ENCODE measurements at regions not wholly inside any gene's neighbourhood (a gene's known extent, or its start where the extent isn't known, plus 50 kb on each side); places are given as distances from the start of the nearest gene placed in this dataset.

GRCh38 chr12:63406781-63407180 is 255.8 kb upstream of the AVPR1A start:
- no peaks in the 10 kb centered on the region for H3K27me3 ChIP-seq (ENCODE audit: insufficient read depth, low read length)
- H2AK5ac ChIP-seq (ENCODE audit: insufficient read length, low read length): no peak overlapping the region
- no peak overlapping the region for H3K56ac ChIP-seq (ENCODE audit: insufficient read length, low read depth, low read length)
- no peak overlapping the region for H3K14ac ChIP-seq (ENCODE audit: insufficient read depth, low read length)
- no peak overlapping the region for H3K4ac ChIP-seq (ENCODE audit: low read depth, low read length)
- Mint-ChIP-seq H3K4me1 (no peaks in the 10 kb centered on the region; a peak in 1 of 4 replicates), H3K4me3 (no peak overlapping the region), H3K27me3 (ENCODE audit: low read depth) (no peaks in the 10 kb centered on the region), H3K27ac (no peak overlapping the region), H3K9me3 (peaks cover 5% of the 10 kb centered on the region in 2 experiments; a peak in 2 of 5 replicates), H3K36me3 (ENCODE audit: insufficient read depth in 1 of 3, low read depth in 3 of 3) (no peaks in the 10 kb centered on the region; a peak in 1 of 7 replicates)
- no peak overlapping the region for H3K23ac ChIP-seq (ENCODE audit: insufficient read length, low read depth, low read length)
- no peaks in the 10 kb centered on the region for H3K23me2 ChIP-seq (ENCODE audit: insufficient read length, low read depth, low read length, poor library complexity, severe bottlenecking)
- no peak overlapping the region for H4K5ac ChIP-seq (ENCODE audit: insufficient read length, low read depth, low read length)
- DNase-seq: no peak
- no peak overlapping the region for H3K27ac ChIP-seq (ENCODE audit: insufficient read length, low read depth, low read length)
- H3K4me2 ChIP-seq (ENCODE audit: insufficient read depth, insufficient read length, low read length): no peak overlapping the region
- no peak overlapping the region for H3K9ac ChIP-seq (ENCODE audit: extremely low read depth, insufficient read length, low read length)
- H2BK15ac ChIP-seq (ENCODE audit: low read depth, low read length): no peak overlapping the region
- H2BK12ac ChIP-seq (ENCODE audit: insufficient read length, low read depth, low read length): no peak overlapping the region
- H2AFZ ChIP-seq (ENCODE audit: low read length): no peak overlapping the region
- H3K4me1 ChIP-seq (ENCODE audit: insufficient read depth, low read length): no peaks in the 10 kb centered on the region
- no peaks in the 10 kb centered on the region for H3K79me1 ChIP-seq (ENCODE audit: insufficient read depth, low read depth, low read length, poor library complexity, severe bottlenecking)
- H4K91ac ChIP-seq (ENCODE audit: insufficient read length, low read depth, low read length): no peak overlapping the region
- no peaks in the 10 kb centered on the region for H3K79me2 ChIP-seq (ENCODE audit: insufficient read depth, low read length)
- no peaks in the 10 kb centered on the region for H4K20me1 ChIP-seq (ENCODE audit: control insufficient read depth, insufficient read depth, insufficient read length)
- no peak overlapping the region for H2BK20ac ChIP-seq (ENCODE audit: low read depth, low read length, poor library complexity, severe bottlenecking)
- no peak overlapping the region for H3K18ac ChIP-seq (ENCODE audit: insufficient read length, low read depth, low read length)
- H2BK120ac ChIP-seq (ENCODE audit: low read depth, low read length, poor library complexity, severe bottlenecking): no peak overlapping the region
- no peak overlapping the region for H3T11ph ChIP-seq (ENCODE audit: low read length)
- no peaks in the 10 kb centered on the region for H3K9me3 ChIP-seq (ENCODE audit: control insufficient read depth, low read depth, low read length)
- WGBS (ENCODE audit: extremely low coverage, insufficient read length, low lambda C conversion rate): no CpG with 5 or more reads among the region's 2 CpGs
- no peak overlapping the region for H4K8ac ChIP-seq (replicated peaks; ENCODE audit: insufficient read length, low read depth, low read length)
- TF ChIP-seq, protein P1, sequence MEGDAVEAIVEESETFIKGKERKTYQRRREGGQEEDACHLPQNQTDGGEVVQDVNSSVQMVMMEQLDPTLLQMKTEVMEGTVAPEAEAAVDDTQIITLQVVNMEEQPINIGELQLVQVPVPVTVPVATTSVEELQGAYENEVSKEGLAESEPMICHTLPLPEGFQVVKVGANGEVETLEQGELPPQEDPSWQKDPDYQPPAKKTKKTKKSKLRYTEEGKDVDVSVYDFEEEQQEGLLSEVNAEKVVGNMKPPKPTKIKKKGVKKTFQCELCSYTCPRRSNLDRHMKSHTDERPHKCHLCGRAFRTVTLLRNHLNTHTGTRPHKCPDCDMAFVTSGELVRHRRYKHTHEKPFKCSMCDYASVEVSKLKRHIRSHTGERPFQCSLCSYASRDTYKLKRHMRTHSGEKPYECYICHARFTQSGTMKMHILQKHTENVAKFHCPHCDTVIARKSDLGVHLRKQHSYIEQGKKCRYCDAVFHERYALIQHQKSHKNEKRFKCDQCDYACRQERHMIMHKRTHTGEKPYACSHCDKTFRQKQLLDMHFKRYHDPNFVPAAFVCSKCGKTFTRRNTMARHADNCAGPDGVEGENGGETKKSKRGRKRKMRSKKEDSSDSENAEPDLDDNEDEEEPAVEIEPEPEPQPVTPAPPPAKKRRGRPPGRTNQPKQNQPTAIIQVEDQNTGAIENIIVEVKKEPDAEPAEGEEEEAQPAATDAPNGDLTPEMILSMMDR (conservative IDR thresholded peaks at IDR 0.05): no peak
- H2BK5ac ChIP-seq (ENCODE audit: insufficient read length, low read length): no peak overlapping the region
